Myocyte (in vitro differentiated cells): ENCODE measurements at regions not wholly inside any gene's neighbourhood (a gene's known extent, or its start where the extent isn't known, plus 50 kb on each side); places are given as distances from the start of the nearest gene placed in this dataset.

ENCODE experiments used
- DNase-seq: peaks from one replicate; pipeline ENCODE4 v3.0.0-alpha.2; 2012; ENCODE audit warnings: low read depth

GRCh38 chr6:170022827-170023619 lies 267.9 kb downstream of the DLL1 start:
- DNase-seq, result no peak

GRCh38 chr6:170022291-170022722 lies 268.6 kb downstream of the DLL1 start:
- DNase-seq, result no peak

- no peak for DNase-seq
Measured at GRCh38 chr6:170021579-170021978, 269.3 kb downstream of the DLL1 start.

- DNase-seq, result no peak
Measured at GRCh38 chr6:170019818-170020583, 268.6 kb downstream of the ERMARD start.

- peak; percentile 3 for DNase-seq
Measured at GRCh38 chr6:170018936-170019817, 267.8 kb downstream of the ERMARD start.

GRCh38 chr6:170018422-170018935 lies 267.1 kb downstream of the ERMARD start:
- DNase-seq, result no peak

- no peak for DNase-seq
Measured at GRCh38 chr6:170017603-170018320, 266.3 kb downstream of the ERMARD start.

- DNase-seq, result no peak
Measured at GRCh38 chr6:170013815-170014214, 262.4 kb downstream of the ERMARD start.

- DNase-seq, result no peak
Measured at GRCh38 chr6:170012037-170012330, 260.6 kb downstream of the ERMARD start.

GRCh38 chr6:170011204-170012036 lies 260.0 kb downstream of the ERMARD start:
- no peak for DNase-seq

- no peak for DNase-seq
Measured at GRCh38 chr6:170010665-170011203, 259.3 kb downstream of the ERMARD start.

- no peak for DNase-seq
Measured at GRCh38 chr6:170008294-170008785, 256.9 kb downstream of the ERMARD start.

- no peak for DNase-seq
Measured at GRCh38 chr6:170007468-170008293, 256.3 kb downstream of the ERMARD start.

- no peak for DNase-seq
Measured at GRCh38 chr6:170006900-170007467, 255.6 kb downstream of the ERMARD start.

GRCh38 chr6:170006071-170006899 lies 254.9 kb downstream of the ERMARD start:
- no peak for DNase-seq

- DNase-seq, result no peak
Measured at GRCh38 chr6:170005665-170006064, 254.2 kb downstream of the ERMARD start.

- no peak for DNase-seq
Measured at GRCh38 chr6:170004585-170005210, 253.3 kb downstream of the ERMARD start.
